ENCODE measurements at regions not wholly inside any gene's neighbourhood (a gene's known extent, or its start where the extent isn't known, plus 50 kb on each side); places are given as distances from the start of the nearest gene placed in this dataset.
"Not testable (repeated sequence)": the region's sequence is repeated elsewhere in the genome, so short reads cannot be mapped to it uniquely, and the experiment has no call there.

DNA sequence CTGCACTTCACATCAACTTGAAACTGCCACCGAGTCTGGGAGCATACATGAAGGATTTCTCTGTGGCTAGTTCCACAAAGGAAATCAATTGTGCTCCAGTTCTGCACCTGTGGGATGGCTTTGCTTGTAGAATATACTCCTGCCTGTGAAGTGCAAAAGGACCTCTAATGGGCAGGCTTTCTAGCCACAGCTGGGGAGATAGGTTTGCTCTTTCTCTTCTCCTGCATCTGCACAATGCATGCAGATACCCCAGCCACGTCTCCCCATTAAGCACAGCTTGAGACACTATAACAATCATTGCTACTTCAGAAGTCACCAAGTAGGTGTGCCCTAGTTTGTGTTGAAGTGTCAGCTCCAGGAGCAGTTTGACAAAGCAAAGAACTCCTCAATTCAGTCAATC is 364.6 kb downstream of the ZIC3 start:
- Mint-ChIP-seq H3K36me3 (ENCODE audit: unreplicated experiment) (no peaks in the 10 kb centered on the region), H3K27me3 (ENCODE audit: unreplicated experiment) (no peaks in the 10 kb centered on the region), H3K4me3 (ENCODE audit: unreplicated experiment) (no peak overlapping the region), H3K9me3 (ENCODE audit: unreplicated experiment) (peaks cover 33% of the 10 kb centered on the region), H3K27ac (ENCODE audit: unreplicated experiment) (no peak overlapping the region), H3K4me1 (ENCODE audit: unreplicated experiment) (no peaks in the 10 kb centered on the region)
- TF ChIP-seq, protein P1, sequence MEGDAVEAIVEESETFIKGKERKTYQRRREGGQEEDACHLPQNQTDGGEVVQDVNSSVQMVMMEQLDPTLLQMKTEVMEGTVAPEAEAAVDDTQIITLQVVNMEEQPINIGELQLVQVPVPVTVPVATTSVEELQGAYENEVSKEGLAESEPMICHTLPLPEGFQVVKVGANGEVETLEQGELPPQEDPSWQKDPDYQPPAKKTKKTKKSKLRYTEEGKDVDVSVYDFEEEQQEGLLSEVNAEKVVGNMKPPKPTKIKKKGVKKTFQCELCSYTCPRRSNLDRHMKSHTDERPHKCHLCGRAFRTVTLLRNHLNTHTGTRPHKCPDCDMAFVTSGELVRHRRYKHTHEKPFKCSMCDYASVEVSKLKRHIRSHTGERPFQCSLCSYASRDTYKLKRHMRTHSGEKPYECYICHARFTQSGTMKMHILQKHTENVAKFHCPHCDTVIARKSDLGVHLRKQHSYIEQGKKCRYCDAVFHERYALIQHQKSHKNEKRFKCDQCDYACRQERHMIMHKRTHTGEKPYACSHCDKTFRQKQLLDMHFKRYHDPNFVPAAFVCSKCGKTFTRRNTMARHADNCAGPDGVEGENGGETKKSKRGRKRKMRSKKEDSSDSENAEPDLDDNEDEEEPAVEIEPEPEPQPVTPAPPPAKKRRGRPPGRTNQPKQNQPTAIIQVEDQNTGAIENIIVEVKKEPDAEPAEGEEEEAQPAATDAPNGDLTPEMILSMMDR (IDR thresholded peaks at IDR 0.05): no peak
- no peak for DNase-seq (ENCODE audit: extremely low spot score, unreplicated experiment)

DNA sequence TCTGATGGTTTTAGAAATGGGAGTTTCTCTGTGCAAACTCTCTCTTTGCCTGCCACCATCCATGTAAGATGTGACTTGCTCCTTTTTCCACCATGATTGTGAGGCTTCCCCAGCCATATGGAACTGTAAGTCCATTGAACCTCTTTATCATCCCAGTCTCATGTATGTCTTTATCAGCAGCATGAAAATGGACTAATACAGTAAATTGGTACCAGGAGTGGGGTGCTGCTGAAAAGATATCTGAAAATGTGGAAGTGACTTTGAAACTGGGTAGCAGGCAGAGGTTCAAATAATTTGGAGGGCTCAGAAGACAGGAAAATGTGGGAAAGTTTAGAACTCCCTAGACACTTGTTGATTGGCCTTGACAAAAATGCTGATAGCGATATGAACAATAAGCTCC is 368.3 kb downstream of the ZIC3 start:
- not testable (repeated sequence) for H3K27me3 Mint-ChIP-seq (ENCODE audit: unreplicated experiment); H3K36me3 Mint-ChIP-seq (ENCODE audit: unreplicated experiment); DNase-seq (ENCODE audit: extremely low spot score, unreplicated experiment); H3K27ac Mint-ChIP-seq (ENCODE audit: unreplicated experiment); H3K4me3 Mint-ChIP-seq (ENCODE audit: unreplicated experiment); H3K4me1 Mint-ChIP-seq (ENCODE audit: unreplicated experiment)
- H3K9me3 Mint-ChIP-seq (ENCODE audit: unreplicated experiment): peaks cover 57% of the 10 kb centered on the region

DNA sequence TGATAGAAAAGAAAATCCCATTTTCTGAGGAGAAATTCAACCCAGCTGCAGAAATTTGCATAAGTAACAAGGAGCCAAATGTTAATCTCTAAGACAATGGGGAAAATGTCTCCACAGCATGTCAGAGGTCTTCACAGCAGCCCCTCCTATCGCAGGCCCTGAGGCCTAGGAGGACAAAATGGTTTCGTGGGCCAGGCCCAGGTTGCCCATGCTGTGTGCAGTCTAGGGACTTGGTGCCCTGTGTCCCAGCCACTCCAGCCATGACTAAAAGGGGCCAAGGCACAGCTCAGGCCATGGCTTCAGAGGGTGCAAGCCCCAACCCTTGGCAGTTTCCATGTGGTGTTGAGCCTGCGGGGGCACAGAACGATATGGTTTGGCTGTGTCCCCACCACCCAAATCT is 369.0 kb downstream of the ZIC3 start:
- H3K27me3 Mint-ChIP-seq (ENCODE audit: unreplicated experiment); H3K36me3 Mint-ChIP-seq (ENCODE audit: unreplicated experiment); DNase-seq (ENCODE audit: extremely low spot score, unreplicated experiment); H3K27ac Mint-ChIP-seq (ENCODE audit: unreplicated experiment); H3K4me3 Mint-ChIP-seq (ENCODE audit: unreplicated experiment); H3K4me1 Mint-ChIP-seq (ENCODE audit: unreplicated experiment): not testable (repeated sequence)
- peaks cover 56% of the 10 kb centered on the region for H3K9me3 Mint-ChIP-seq (ENCODE audit: unreplicated experiment)

DNA sequence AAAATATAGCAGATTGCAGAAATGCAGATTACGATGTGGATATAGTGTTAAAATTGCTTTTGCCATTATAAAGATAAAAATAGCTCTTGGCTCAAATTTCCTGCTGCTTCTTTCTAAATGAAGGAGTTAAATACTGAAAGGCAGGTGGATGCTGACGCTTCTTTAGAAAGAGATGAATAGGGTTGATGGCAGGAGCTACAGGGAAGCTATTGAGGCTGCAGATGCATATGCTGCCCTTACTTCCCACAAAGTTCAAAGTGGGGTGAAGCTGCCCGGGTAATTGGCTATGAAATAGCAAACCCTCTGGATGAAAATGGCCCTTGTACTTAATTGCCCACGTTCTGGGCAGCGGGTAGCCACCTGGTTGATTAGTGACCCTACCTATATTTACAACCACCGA is 379.5 kb downstream of the ZIC3 start:
- no peaks in the 10 kb centered on the region for H3K36me3 Mint-ChIP-seq (ENCODE audit: unreplicated experiment)
- TF ChIP-seq, protein P1 (IDR thresholded peaks at IDR 0.05): no peak
- H3K27ac Mint-ChIP-seq (ENCODE audit: unreplicated experiment): no peak overlapping the region
- H3K4me1 Mint-ChIP-seq (ENCODE audit: unreplicated experiment): no peaks in the 10 kb centered on the region
- no peaks in the 10 kb centered on the region for H3K27me3 Mint-ChIP-seq (ENCODE audit: unreplicated experiment)
- no peak for DNase-seq (ENCODE audit: extremely low spot score, unreplicated experiment)
- H3K9me3 Mint-ChIP-seq (ENCODE audit: unreplicated experiment): peaks cover 40% of the 10 kb centered on the region
- no peak overlapping the region for H3K4me3 Mint-ChIP-seq (ENCODE audit: unreplicated experiment)

DNA sequence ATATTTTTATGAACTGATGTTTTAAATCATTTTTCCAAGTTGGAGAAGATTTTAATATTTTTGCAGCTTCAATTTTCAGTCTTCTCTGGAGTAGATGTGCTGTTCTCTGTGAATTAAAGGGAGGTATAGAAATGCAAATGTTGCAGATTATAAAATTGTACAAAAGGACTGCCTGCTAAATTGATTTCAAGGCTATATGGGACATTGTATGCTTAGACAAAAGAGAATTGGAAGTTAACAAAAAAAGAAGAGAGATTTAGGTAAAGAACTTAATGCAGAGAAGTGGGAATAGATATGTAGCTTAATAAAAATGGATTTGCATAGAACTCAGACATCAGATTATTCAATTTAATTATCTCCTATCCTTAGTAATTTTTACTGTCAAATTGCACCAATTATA is 403.3 kb downstream of the ZIC3 start:
- Mint-ChIP-seq H3K9me3 (ENCODE audit: unreplicated experiment) (peaks cover 59% of the 10 kb centered on the region), H3K4me1 (ENCODE audit: unreplicated experiment) (no peaks in the 10 kb centered on the region), H3K27ac (ENCODE audit: unreplicated experiment) (no peak overlapping the region), H3K36me3 (ENCODE audit: unreplicated experiment) (no peaks in the 10 kb centered on the region), H3K27me3 (ENCODE audit: unreplicated experiment) (no peaks in the 10 kb centered on the region), H3K4me3 (ENCODE audit: unreplicated experiment) (no peak overlapping the region)
- no peak for DNase-seq (ENCODE audit: extremely low spot score, unreplicated experiment)
- TF ChIP-seq, protein P1 (IDR thresholded peaks at IDR 0.05): no peak

DNA sequence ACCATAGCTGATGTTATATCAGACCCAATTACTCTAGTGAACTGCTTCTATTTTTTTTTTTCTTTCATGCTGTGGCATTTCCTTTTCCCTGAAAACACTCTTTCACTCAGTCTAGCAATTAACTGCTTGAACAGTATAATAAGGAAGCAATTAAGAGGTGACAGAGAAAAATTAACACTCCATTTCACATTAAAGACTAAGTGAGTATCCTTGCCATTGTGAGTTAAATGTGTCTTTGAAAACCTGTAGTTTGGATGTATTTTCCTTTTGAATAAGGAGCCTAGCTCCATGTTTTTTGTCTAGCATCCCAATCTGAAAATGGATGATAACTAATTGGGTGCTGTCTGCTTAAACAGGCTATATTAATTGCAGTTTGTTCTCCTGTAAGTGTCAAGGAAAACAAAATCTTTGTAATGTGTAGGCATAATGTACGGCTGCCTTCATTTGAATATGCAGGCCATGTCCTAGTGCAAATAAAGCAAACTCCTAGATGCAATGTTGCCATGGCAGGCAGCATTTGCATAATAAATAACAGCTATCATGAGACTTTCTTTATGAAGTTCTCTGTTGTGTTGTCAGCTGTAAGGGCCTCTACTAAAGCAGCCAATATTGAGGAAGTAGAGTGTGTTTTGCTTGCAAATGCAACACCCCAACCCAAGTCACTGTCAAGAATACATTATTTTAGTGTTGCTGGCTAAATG is 416.7 kb downstream of the ZIC3 start:
- Mint-ChIP-seq H3K27me3 (ENCODE audit: unreplicated experiment) (no peaks in the 10 kb centered on the region), H3K4me1 (ENCODE audit: unreplicated experiment) (no peaks in the 10 kb centered on the region), H3K27ac (ENCODE audit: unreplicated experiment) (no peak overlapping the region), H3K36me3 (ENCODE audit: unreplicated experiment) (no peaks in the 10 kb centered on the region), H3K4me3 (ENCODE audit: unreplicated experiment) (no peak overlapping the region), H3K9me3 (ENCODE audit: unreplicated experiment) (peaks cover 30% of the 10 kb centered on the region)
- TF ChIP-seq, protein P1 (IDR thresholded peaks at IDR 0.05): no peak
- DNase-seq (ENCODE audit: extremely low spot score, unreplicated experiment): no peak
